GM13977 (cell line): ENCODE measurements at regions not wholly inside any gene's neighbourhood (a gene's known extent, or its start where the extent isn't known, plus 50 kb on each side); places are given as distances from the start of the nearest gene placed in this dataset.
A peak's percentile ranks its signal among the peaks of the same experiment; 100 is the strongest.

Experiments
- DNase-seq: peaks from one replicate; pipeline ENCODE4 v3.0.0; 2012; ENCODE audit warnings: low spot score
- in situ Hi-C: fragments of 300-500 bp; cut with MboI; formaldehyde crosslinking; loops from one replicate; pipeline ENCODE4 v1.12.0; 2022; ENCODE audit warnings: low sequenced_read_pairs, low pct_unique_long_range_greater_than_20kb, mixed read lengths, inconsistent platforms; ENCODE audit not compliant: unreplicated experiment
- TF ChIP-seq, protein P1 (sequence below): IDR thresholded peaks from 2 replicates; pipeline ENCODE4 v1.5.1; 2012; ENCODE audit warnings: mild to moderate bottlenecking, control low read depth; ENCODE audit not compliant: insufficient read depth; ENCODE audit errors: extremely low read depth, missing control alignments

- TF ChIP-seq, protein P1, sequence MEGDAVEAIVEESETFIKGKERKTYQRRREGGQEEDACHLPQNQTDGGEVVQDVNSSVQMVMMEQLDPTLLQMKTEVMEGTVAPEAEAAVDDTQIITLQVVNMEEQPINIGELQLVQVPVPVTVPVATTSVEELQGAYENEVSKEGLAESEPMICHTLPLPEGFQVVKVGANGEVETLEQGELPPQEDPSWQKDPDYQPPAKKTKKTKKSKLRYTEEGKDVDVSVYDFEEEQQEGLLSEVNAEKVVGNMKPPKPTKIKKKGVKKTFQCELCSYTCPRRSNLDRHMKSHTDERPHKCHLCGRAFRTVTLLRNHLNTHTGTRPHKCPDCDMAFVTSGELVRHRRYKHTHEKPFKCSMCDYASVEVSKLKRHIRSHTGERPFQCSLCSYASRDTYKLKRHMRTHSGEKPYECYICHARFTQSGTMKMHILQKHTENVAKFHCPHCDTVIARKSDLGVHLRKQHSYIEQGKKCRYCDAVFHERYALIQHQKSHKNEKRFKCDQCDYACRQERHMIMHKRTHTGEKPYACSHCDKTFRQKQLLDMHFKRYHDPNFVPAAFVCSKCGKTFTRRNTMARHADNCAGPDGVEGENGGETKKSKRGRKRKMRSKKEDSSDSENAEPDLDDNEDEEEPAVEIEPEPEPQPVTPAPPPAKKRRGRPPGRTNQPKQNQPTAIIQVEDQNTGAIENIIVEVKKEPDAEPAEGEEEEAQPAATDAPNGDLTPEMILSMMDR, result no peak
- DNase-seq, result no peak
- in situ Hi-C loops, result loop anchor here (25.0 kb wide), 1 partner anchor 1416 kb away; no protein-coding TSS in a partner anchor
Measured at GRCh38 chr2:198321522-198322088, 517.2 kb downstream of the PLCL1 start.

DNA sequence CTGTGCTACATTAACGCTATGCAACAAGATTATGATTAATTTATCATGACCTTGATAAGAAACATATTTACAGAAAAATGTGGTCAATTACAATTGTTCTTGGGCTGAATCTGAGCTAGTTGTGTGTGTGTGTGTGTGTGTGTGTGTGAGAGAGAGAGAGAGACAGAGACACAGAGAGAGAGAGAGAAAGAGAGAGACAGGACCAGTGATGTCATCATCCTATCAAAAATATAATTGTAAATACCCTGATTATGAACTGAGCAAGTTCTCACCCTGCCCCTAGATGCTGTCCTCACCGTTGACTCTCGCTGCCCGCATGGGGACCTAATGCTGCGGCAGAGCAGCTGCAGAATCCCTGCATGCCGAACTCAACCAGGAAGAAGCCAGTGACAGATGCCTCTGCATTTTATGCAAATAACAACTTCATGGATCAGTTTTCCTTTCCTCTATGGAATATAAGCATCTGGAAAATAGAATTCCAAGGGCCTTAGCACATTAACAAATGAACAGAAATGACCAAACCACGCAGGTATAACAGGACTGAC is 512.5 kb downstream of the PLCL1 start:
- in situ Hi-C loops, result loop anchor here (10.0 to 25.0 kb wide), 2 partner anchors 1168 to 1420 kb away; no protein-coding TSS in a partner anchor
- TF ChIP-seq, protein P1, result no peak
- DNase-seq, result no peak

GRCh38 chr2:198315791-198316630 is 511.6 kb downstream of the PLCL1 start:
- TF ChIP-seq, protein P1, result no peak
- in situ Hi-C loops, result loop anchor here (10.0 to 25.0 kb wide), 2 partner anchors 1169 to 1421 kb away; no protein-coding TSS in a partner anchor
- DNase-seq, result no peak

DNA sequence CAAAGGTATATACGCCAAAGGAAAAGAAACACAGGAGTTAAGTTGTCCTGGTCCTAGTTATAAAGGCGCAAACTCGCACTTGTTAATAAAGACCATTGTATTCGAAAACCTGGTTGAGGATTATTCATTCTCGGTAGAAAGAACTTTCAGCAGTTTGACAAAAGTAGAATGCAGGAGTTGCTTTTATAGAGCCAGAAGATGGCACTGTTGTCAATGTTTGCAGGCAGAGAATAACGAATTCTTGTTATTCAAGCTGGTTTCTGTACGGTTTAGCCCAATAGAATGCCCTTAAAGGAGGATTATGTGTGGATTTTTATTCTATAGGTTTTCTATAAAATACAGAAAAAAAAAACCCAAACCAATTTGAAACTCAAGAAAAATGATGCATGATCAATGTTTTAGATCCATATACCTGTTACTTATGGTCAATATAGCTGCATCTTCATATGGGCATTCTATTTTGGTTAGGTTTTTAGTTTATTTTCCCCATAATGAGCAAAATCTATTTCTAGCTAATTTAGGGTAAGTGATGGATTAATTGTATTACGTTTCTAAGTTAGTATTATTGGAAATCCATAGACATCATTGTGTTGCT is 510.3 kb downstream of the PLCL1 start:
- in situ Hi-C loops, result loop anchor here (10.0 to 25.0 kb wide), 2 partner anchors 1170 to 1423 kb away; no protein-coding TSS in a partner anchor
- no peak for DNase-seq
- TF ChIP-seq, protein P1, result peak; percentile 74

GRCh38 chr2:198312596-198313483 is 508.4 kb downstream of the PLCL1 start:
- DNase-seq, result no peak
- in situ Hi-C loops, result loop anchor here (10.0 to 25.0 kb wide), 2 partner anchors 1172 to 1424 kb away; no protein-coding TSS in a partner anchor
- TF ChIP-seq, protein P1, result no peak
